GM12892 (cell line): ENCODE measurements at regions not wholly inside any gene's neighbourhood (a gene's known extent, or its start where the extent isn't known, plus 50 kb on each side); places are given as distances from the start of the nearest gene placed in this dataset.
"Not testable (repeated sequence)": the region's sequence is repeated elsewhere in the genome, so short reads cannot be mapped to it uniquely, and the experiment has no call there.

Experiments used
- POLR2A ChIP-seq: IDR thresholded peaks from 2 replicates; pipeline ENCODE4 v1.6.1; 2011; ENCODE audit warnings: low read depth, low read length, control low read depth
- TAF1 ChIP-seq: IDR thresholded peaks from 2 replicates; pipeline ENCODE4 v1.6.1; 2011; ENCODE audit warnings: low read depth, mild to moderate bottlenecking, control low read depth, low read length, borderline replicate concordance

DNA sequence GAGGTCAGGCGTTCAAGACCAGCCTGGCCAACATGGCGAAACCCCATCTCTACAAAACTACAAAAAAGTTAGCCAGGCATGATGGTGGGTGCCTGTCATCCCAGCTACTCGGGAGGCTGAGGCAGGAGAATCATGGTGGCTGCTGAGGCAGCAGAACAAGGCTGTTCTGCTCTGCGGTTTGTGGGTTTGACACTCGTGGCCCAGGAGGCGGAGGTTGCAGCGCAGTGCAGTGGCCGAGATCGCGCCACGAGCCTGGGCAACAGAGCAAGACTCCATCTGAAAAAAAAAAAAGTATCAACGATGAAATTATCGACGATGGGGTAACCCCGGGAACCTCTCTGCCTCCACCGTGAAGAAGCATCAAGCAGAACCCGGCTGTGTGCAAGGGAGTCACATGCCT, 5478.8 kb upstream of the TPTE start:
- not testable (repeated sequence) for TF ChIP-seq POLR2A, TAF1
